HepG2 (cell line): ENCODE measurements at regions not wholly inside any gene's neighbourhood (a gene's known extent, or its start where the extent isn't known, plus 50 kb on each side); places are given as distances from the start of the nearest gene placed in this dataset.

Experiments used
- ATAC-seq: fragments of 200-7000 bp; cut with Tn5 transposase; 3 replicates; pipeline ENCODE4 v1.9.1; 2020; ENCODE audit warnings: mild to moderate bottlenecking, moderate library complexity
- BruUV-seq: library from RNA; stranded (reverse); fragments of 400-500 nt; replicated peaks from 2 replicates; lab custom pipeline; 2021; lab: Mats Ljungman, UMichigan
- CTCF ChIA-PET: fragments of 300-600 bp; formaldehyde crosslinking; extraction: SDS; loops from one replicate; lab custom pipeline; 2021; ENCODE audit warnings: low total read pairs, inconsistent platforms, low intra/inter-chr PET ratio; lab: Yijun Ruan, JAX
- POLR2A ChIA-PET: fragments of 350-600 bp; sonication (Branson Sonifier 250); formaldehyde crosslinking; loops from one replicate; lab custom pipeline; 2020; ENCODE audit warnings: antibody characterized with exemption, inconsistent platforms; lab: Yijun Ruan, JAX
- DNase-seq: peaks from one replicate; pipeline ENCODE4 v3.0.0-alpha.2; 2015; ENCODE audit warnings: low spot score
- FAIRE-seq: peaks from 3 replicates; lab custom pipeline; 2011; peaks lifted over from hg19 to GRCh38; lab: Jason Lieb, UNC
- H2AFZ ChIP-seq: one replicate; pipeline ENCODE4 v1.6.1; 2011; ENCODE audit warnings: low read length, inconsistent platforms
- H3K27ac ChIP-seq: fragments of 300-600 bp; 3 replicates; pipeline ENCODE4 v1.8.0; 2011; ENCODE audit warnings: mixed run types, mild to moderate bottlenecking, mixed read lengths, low read length, inconsistent platforms; ENCODE audit not compliant: insufficient read depth; ENCODE audit errors: extremely low read length
- H3K27me3 ChIP-seq, 2 experiments: fragments of 200-600 bp in 1 of 2; 2 replicates in 1 of 2; 3 replicates in 1 of 2; pipeline versions ENCODE4 v1.6.0 to v1.8.0; 2011; ENCODE audit warnings: low read length in 2 of 2, mild to moderate bottlenecking in 2 of 2, moderate library complexity in 2 of 2, inconsistent platforms in 1 of 2; ENCODE audit not compliant: insufficient read depth in 2 of 2, control insufficient read depth in 1 of 2
- H3K36me3 ChIP-seq, 2 experiments: fragments of 200-600 bp in 1 of 2; replicated peaks in 1 of 2; 2 replicates in 1 of 2; 3 replicates in 1 of 2; pipeline versions ENCODE4 v1.5.1 to v1.8.0; 2011; ENCODE audit warnings: low read length in 2 of 2, inconsistent platforms in 1 of 2; ENCODE audit not compliant: insufficient read depth in 2 of 2, control insufficient read depth in 1 of 2
- H3K4me1 ChIP-seq: 2 replicates; pipeline ENCODE4 v1.5.1; 2012; ENCODE audit warnings: low read length, inconsistent platforms; ENCODE audit not compliant: insufficient read depth
- H3K4me2 ChIP-seq: 2 replicates; pipeline ENCODE4 v1.6.0; 2011; ENCODE audit warnings: low read depth, low read length, inconsistent platforms
- H3K4me3 ChIP-seq, 3 experiments: fragments of 200-600 bp in 1 of 3; sonication (generic), shearing (Covaris generic) in 1 of 3; replicated peaks in 1 of 3; 2 replicates each; pipeline ENCODE4 v1.5.1; 2011 to 2016; ENCODE audit warnings: low read length in 3 of 3, inconsistent platforms in 2 of 3, low read depth in 2 of 3, mild to moderate bottlenecking in 2 of 3, control low read depth in 1 of 3, mixed read lengths in 1 of 3; ENCODE audit not compliant: insufficient read depth in 1 of 3
- H3K79me2 ChIP-seq: one replicate; pipeline ENCODE4 v1.6.1; 2011; ENCODE audit warnings: low read length, inconsistent platforms; ENCODE audit not compliant: insufficient read depth
- H3K9ac ChIP-seq: 2 replicates; pipeline ENCODE4 v1.6.0; 2011; ENCODE audit warnings: mild to moderate bottlenecking, low read depth, low read length, inconsistent platforms; ENCODE audit not compliant: insufficient read depth
- H3K9me3 ChIP-seq: 2 replicates; pipeline ENCODE4 v1.5.1; 2012; ENCODE audit warnings: mild to moderate bottlenecking, low read length
- H4K20me1 ChIP-seq: 2 replicates; pipeline ENCODE4 v1.6.0; 2011; ENCODE audit warnings: inconsistent platforms, mild to moderate bottlenecking, low read length, moderate library complexity; ENCODE audit not compliant: insufficient read depth
- CC2D1A ChIP-seq: sonication (generic); formaldehyde crosslinking; IDR thresholded peaks from 2 replicates; pipeline ENCODE4 v1.8.1; 2023; ENCODE audit warnings: mild to moderate bottlenecking, missing genetic modification reagents
- JDP2 ChIP-seq: sonication (generic); formaldehyde crosslinking; IDR thresholded peaks from 2 replicates; pipeline ENCODE4 v1.8.1; 2022; ENCODE audit warnings: missing genetic modification reagents, borderline replicate concordance
- NONO ChIP-seq, 2 experiments: fragments of 450-650 bp in 1 of 2; sonication (generic) in 1 of 2; formaldehyde crosslinking in 1 of 2; IDR thresholded peaks in 1 of 2; conservative IDR thresholded peaks in 1 of 2; 2 replicates each; pipeline versions ENCODE4 v1.6.1 to v1.8.0; 2017 to 2022; ENCODE audit warnings: mild to moderate bottlenecking in 1 of 2, missing genetic modification reagents in 1 of 2, moderate library complexity in 1 of 2
- ZKSCAN5 ChIP-seq: sonication (generic); formaldehyde crosslinking; IDR thresholded peaks from 2 replicates; pipeline ENCODE4 v1.5.1; 2020; ENCODE audit warnings: mild to moderate bottlenecking, missing genetic modification reagents
- ZNF136 ChIP-seq: sonication (generic); formaldehyde crosslinking; IDR thresholded peaks from 2 replicates; pipeline ENCODE4 v1.8.1; 2022; ENCODE audit warnings: low read depth, mild to moderate bottlenecking, moderate library complexity, missing genetic modification reagents
- ZNF20 ChIP-seq: sonication (generic); formaldehyde crosslinking; IDR thresholded peaks from 2 replicates; pipeline ENCODE4 v1.4.0; 2020; ENCODE audit warnings: mild to moderate bottlenecking, moderate library complexity, missing genetic modification reagents
- ZNF331 ChIP-seq: sonication (generic); formaldehyde crosslinking; IDR thresholded peaks from 2 replicates; pipeline ENCODE4 v1.4.0; 2020; ENCODE audit warnings: missing genetic modification reagents
- WGBS: methylation state at CpG from one replicate; pipeline ENCODE4 v1.1.6; 2017; ENCODE audit warnings: low lambda C conversion rate; 5-methylcytosine and 5-hydroxymethylcytosine counted together
- in situ Hi-C: cut with HindIII; loops from 2 replicates; pipeline ENCODE4 v1.10.0; 2017; ENCODE audit warnings: low pct_unique_long_range_greater_than_20kb; ENCODE audit not compliant: extremely low pct_ligation_motif_present
- intact Hi-C: fragments of 100-400 bp; cut with micrococcal nuclease; formaldehyde crosslinking; loops from one replicate; pipeline ENCODE4 v1.10.0; 2022; ENCODE audit not compliant: unreplicated experiment
- TF ChIP-seq, protein P1 (sequence below): sonication (generic); formaldehyde crosslinking; IDR thresholded peaks from 2 replicates; pipeline ENCODE4 v1.5.0; 2020; ENCODE audit warnings: mild to moderate bottlenecking, missing genetic modification reagents
- TF ChIP-seq, protein P2 (sequence below): sonication (generic); IDR thresholded peaks from 2 replicates; pipeline ENCODE4 v1.6.1; 2016; ENCODE audit warnings: low read depth, borderline replicate concordance
- TF ChIP-seq, protein P3 (sequence below): sonication (generic); formaldehyde crosslinking; conservative IDR thresholded peaks from 2 replicates; pipeline ENCODE4 v1.8.1; 2023; ENCODE audit warnings: missing genetic modification reagents
- TF ChIP-seq, protein P4 (sequence below): sonication (generic); formaldehyde crosslinking; IDR thresholded peaks from 2 replicates; pipeline ENCODE4 v1.9.0; 2021; ENCODE audit warnings: missing genetic modification reagents, borderline replicate concordance

DNA sequence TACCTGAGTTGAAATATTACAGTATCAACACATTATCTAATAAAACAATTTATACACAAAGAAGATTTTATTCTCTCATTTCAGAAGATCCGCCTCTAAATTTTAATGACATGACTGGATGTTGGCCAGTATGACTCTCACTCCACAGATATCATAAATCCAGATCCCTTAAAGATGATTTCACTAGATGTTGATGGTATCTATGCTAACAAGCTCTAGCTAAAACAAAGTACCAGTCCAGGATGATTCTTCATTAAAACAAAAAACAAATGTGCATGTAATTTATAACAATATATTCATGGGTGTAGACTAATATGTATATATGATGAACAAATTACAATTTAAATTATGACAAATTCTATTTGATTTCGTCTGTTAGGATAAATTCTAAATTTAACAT lies 708.4 kb downstream of the SATB2 start:
- FAIRE-seq (no peak), ATAC-seq (no peak), DNase-seq (no peak)
- no peak overlapping the region for H3K4me2 ChIP-seq
- H3K79me2 ChIP-seq: no peaks in the 10 kb centered on the region
- H3K36me3 ChIP-seq: no peaks in the 10 kb centered on the region
- no peaks in the 10 kb centered on the region for H3K4me1 ChIP-seq
- H3K9ac ChIP-seq: no peak overlapping the region
- 2% methylated on average over 2 of the region's 2 CpGs for WGBS
- CTCF ChIA-PET: no interaction called here
- no peaks in the 10 kb centered on the region for H3K27me3 ChIP-seq
- POLR2A ChIA-PET: no interaction called here
- intact Hi-C loops: no loop called here
- H2AFZ ChIP-seq: no peak overlapping the region
- no TSS peak for BruUV-seq
- H3K27ac ChIP-seq: no peak overlapping the region
- no peaks in the 10 kb centered on the region for H4K20me1 ChIP-seq
- no peak overlapping the region for H3K4me3 ChIP-seq
- no peak for TF ChIP-seq ZKSCAN5 (CRISPR knock-in tag)
- TF ChIP-seq ZNF20 (CRISPR knock-in tag): no peak
- TF ChIP-seq, protein P1, sequence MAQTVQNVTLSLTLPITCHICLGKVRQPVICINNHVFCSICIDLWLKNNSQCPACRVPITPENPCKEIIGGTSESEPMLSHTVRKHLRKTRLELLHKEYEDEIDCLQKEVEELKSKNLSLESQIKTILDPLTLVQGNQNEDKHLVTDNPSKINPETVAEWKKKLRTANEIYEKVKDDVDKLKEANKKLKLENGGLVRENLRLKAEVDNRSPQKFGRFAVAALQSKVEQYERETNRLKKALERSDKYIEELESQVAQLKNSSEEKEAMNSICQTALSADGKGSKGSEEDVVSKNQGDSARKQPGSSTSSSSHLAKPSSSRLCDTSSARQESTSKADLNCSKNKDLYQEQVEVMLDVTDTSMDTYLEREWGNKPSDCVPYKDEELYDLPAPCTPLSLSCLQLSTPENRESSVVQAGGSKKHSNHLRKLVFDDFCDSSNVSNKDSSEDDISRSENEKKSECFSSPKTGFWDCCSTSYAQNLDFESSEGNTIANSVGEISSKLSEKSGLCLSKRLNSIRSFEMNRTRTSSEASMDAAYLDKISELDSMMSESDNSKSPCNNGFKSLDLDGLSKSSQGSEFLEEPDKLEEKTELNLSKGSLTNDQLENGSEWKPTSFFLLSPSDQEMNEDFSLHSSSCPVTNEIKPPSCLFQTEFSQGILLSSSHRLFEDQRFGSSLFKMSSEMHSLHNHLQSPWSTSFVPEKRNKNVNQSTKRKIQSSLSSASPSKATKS (CRISPR knock-in tag): no peak
- no peak for TF ChIP-seq CC2D1A (CRISPR knock-in tag)
- TF ChIP-seq, protein P2, sequence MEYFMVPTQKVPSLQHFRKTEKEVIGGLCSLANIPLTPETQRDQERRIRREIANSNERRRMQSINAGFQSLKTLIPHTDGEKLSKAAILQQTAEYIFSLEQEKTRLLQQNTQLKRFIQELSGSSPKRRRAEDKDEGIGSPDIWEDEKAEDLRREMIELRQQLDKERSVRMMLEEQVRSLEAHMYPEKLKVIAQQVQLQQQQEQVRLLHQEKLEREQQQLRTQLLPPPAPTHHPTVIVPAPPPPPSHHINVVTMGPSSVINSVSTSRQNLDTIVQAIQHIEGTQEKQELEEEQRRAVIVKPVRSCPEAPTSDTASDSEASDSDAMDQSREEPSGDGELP: no peak
- no peak for TF ChIP-seq JDP2 (CRISPR knock-in tag)
- TF ChIP-seq NONO (IDR thresholded peaks at IDR 0.05): no peak
- TF ChIP-seq NONO (CRISPR knock-in tag; conservative IDR thresholded peaks at IDR 0.05): no peak
- TF ChIP-seq, protein P3, sequence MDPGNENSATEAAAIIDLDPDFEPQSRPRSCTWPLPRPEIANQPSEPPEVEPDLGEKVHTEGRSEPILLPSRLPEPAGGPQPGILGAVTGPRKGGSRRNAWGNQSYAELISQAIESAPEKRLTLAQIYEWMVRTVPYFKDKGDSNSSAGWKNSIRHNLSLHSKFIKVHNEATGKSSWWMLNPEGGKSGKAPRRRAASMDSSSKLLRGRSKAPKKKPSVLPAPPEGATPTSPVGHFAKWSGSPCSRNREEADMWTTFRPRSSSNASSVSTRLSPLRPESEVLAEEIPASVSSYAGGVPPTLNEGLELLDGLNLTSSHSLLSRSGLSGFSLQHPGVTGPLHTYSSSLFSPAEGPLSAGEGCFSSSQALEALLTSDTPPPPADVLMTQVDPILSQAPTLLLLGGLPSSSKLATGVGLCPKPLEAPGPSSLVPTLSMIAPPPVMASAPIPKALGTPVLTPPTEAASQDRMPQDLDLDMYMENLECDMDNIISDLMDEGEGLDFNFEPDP (CRISPR knock-in tag): no peak
- TF ChIP-seq ZNF331: no peak
- no peak for TF ChIP-seq ZNF136 (CRISPR knock-in tag)
- TF ChIP-seq, protein P4, sequence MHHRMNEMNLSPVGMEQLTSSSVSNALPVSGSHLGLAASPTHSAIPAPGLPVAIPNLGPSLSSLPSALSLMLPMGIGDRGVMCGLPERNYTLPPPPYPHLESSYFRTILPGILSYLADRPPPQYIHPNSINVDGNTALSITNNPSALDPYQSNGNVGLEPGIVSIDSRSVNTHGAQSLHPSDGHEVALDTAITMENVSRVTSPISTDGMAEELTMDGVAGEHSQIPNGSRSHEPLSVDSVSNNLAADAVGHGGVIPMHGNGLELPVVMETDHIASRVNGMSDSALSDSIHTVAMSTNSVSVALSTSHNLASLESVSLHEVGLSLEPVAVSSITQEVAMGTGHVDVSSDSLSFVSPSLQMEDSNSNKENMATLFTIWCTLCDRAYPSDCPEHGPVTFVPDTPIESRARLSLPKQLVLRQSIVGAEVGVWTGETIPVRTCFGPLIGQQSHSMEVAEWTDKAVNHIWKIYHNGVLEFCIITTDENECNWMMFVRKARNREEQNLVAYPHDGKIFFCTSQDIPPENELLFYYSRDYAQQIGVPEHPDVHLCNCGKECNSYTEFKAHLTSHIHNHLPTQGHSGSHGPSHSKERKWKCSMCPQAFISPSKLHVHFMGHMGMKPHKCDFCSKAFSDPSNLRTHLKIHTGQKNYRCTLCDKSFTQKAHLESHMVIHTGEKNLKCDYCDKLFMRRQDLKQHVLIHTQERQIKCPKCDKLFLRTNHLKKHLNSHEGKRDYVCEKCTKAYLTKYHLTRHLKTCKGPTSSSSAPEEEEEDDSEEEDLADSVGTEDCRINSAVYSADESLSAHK (CRISPR knock-in tag): no peak
- H3K9me3 ChIP-seq: no peaks in the 10 kb centered on the region
- in situ Hi-C loops: no loop called here
